GM12878 (cell line): ENCODE measurements at regions not wholly inside any gene's neighbourhood (a gene's known extent, or its start where the extent isn't known, plus 50 kb on each side); places are given as distances from the start of the nearest gene placed in this dataset.
A peak's percentile ranks its signal among the peaks of the same experiment; 100 is the strongest.

Source experiments
- BMI1 ChIP-seq: fragments of 450-650 bp; IDR thresholded peaks from 2 replicates; pipeline ENCODE4 v1.6.1; 2016; ENCODE audit warnings: mild to moderate bottlenecking, moderate library complexity, borderline replicate concordance
- BRCA1 ChIP-seq: IDR thresholded peaks from 2 replicates; pipeline ENCODE4 v1.6.1; 2011; ENCODE audit warnings: low read depth, low read length, improper control_type of control experiment
- CHD4 ChIP-seq: fragments of 200-600 bp; sonication (generic); IDR thresholded peaks from 2 replicates; pipeline ENCODE4 v1.6.1; 2016; ENCODE audit warnings: mild to moderate bottlenecking
- DPF2 ChIP-seq: fragments of 450-650 bp; IDR thresholded peaks from 2 replicates; pipeline ENCODE4 v1.6.1; 2017; ENCODE audit warnings: mild to moderate bottlenecking
- ETV6 ChIP-seq, 2 experiments: fragments of 450-650 bp in 1 of 2; IDR thresholded peaks in 1 of 2; conservative IDR thresholded peaks in 1 of 2; 2 replicates each; pipeline ENCODE4 v1.6.1; 2014; ENCODE audit warnings: antibody characterized with exemption in 1 of 2, borderline replicate concordance in 1 of 2, low read depth in 1 of 2, mild to moderate bottlenecking in 1 of 2, moderate library complexity in 1 of 2
- IRF4 ChIP-seq: IDR thresholded peaks from 2 replicates; pipeline ENCODE4 v1.6.1; 2011; ENCODE audit warnings: low read depth, low read length
- NBN ChIP-seq: fragments of 450-650 bp; IDR thresholded peaks from 2 replicates; pipeline ENCODE4 v1.6.1; 2016
- NFXL1 ChIP-seq: fragments of 450-650 bp; IDR thresholded peaks from 2 replicates; pipeline ENCODE4 v1.6.1; 2017; ENCODE audit warnings: antibody characterized with exemption, mild to moderate bottlenecking, borderline replicate concordance
- NRF1 ChIP-seq: conservative IDR thresholded peaks from 2 replicates; pipeline ENCODE4 v1.6.1; 2011; ENCODE audit warnings: mild to moderate bottlenecking, low read depth, low read length, improper control_type of control experiment
- PAX5 ChIP-seq: IDR thresholded peaks from 2 replicates; pipeline ENCODE4 v1.6.1; 2011; ENCODE audit warnings: low read depth, low read length, borderline replicate concordance
- SREBF2 ChIP-seq: IDR thresholded peaks from 2 replicates; pipeline ENCODE4 v1.6.1; 2012; ENCODE audit warnings: mild to moderate bottlenecking, low read length
- ZNF217 ChIP-seq: fragments of 450-650 bp; IDR thresholded peaks from 2 replicates; pipeline ENCODE4 v1.6.1; 2017; ENCODE audit warnings: antibody characterized with exemption, mild to moderate bottlenecking
- TF ChIP-seq, protein P1 (sequence below): fragments of 450-650 bp; IDR thresholded peaks from 2 replicates; pipeline ENCODE4 v1.6.1; 2016; ENCODE audit warnings: mild to moderate bottlenecking
- TF ChIP-seq, protein P2 (sequence below): fragments of 450-650 bp; IDR thresholded peaks from 2 replicates; pipeline ENCODE4 v1.6.1; 2014; ENCODE audit warnings: mild to moderate bottlenecking
- TF ChIP-seq, protein P3 (sequence below): IDR thresholded peaks from 2 replicates; pipeline ENCODE4 v1.6.1; 2011; ENCODE audit warnings: borderline replicate concordance, low read depth, mild to moderate bottlenecking, moderate library complexity, low read length; ENCODE audit not compliant: insufficient read depth, poor library complexity, severe bottlenecking
- TF ChIP-seq, protein P4 (sequence below): IDR thresholded peaks from 2 replicates; pipeline ENCODE4 v1.6.1; 2012; ENCODE audit warnings: mild to moderate bottlenecking, low read depth, low read length
- TF ChIP-seq, protein P5 (sequence below): fragments of 150-350 bp; IDR thresholded peaks from 2 replicates; pipeline ENCODE4 v1.6.1; 2014; ENCODE audit warnings: mild to moderate bottlenecking, low read depth, low read length

DNA sequence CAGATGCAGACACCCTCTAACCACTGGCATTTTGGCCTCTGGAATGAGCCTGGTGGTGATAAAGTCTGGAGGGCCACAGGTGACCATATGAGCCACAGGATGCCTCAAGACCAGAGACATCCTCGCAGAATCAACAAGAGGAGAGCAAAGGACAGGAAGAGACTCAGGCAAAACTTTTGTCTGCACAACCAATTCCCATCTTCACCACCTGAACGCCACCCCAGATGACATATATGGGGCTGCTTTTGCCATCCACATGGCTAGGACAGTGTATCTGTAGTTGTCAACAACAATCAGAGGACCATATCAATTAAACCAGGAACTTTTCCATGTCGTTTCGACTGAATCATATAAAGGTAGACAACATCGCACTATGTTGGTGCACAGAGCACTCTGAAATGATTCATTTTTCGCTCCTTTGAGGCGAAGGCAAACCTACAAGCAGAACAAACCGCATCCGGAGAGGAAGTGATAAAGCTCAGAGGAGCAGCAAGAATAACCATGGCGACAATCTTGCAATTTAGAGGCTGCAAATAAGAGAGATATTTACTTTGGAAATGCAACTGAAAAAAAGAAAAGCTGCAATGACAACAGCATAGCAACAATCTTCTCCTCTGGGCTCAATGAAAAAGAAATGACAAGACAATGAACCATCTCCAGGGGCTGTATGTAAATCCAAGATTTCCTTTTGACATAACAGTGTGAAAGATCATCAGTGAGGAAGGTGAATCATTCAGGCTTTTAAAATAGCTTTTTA is 204.5 kb downstream of the ARL4C start (continued):
- TF ChIP-seq, protein P1, sequence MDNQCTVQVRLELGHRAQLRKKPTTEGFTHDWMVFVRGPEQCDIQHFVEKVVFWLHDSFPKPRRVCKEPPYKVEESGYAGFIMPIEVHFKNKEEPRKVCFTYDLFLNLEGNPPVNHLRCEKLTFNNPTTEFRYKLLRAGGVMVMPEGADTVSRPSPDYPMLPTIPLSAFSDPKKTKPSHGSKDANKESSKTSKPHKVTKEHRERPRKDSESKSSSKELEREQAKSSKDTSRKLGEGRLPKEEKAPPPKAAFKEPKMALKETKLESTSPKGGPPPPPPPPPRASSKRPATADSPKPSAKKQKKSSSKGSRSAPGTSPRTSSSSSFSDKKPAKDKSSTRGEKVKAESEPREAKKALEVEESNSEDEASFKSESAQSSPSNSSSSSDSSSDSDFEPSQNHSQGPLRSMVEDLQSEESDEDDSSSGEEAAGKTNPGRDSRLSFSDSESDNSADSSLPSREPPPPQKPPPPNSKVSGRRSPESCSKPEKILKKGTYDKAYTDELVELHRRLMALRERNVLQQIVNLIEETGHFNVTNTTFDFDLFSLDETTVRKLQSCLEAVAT: no peak
- TF ChIP-seq NBN (0 out of 2 replicates have a peak, but pooled peaks have one; percentile 40), ETV6 (conservative IDR thresholded peaks at IDR 0.05 in 1 of 2, IDR thresholded peaks at IDR 0.05 in 1 of 2; ENCODE audit: borderline replicate concordance in 1 of 2, low read depth in 1 of 2) (no peak), NRF1 (no peak), DPF2 (0 out of 2 replicates have a peak, but pooled peaks have one; percentile 42), BMI1 (peak; percentile 57; the same call in 1 of the 2 replicates), IRF4 (no peak), BRCA1 (no peak), SREBF2 (no peak), CHD4 (no peak), PAX5 (peak; percentile 83), ZNF217 (peak; percentile 25; the same call in 1 of the 2 replicates), NFXL1 (no peak)
- TF ChIP-seq, protein P2, sequence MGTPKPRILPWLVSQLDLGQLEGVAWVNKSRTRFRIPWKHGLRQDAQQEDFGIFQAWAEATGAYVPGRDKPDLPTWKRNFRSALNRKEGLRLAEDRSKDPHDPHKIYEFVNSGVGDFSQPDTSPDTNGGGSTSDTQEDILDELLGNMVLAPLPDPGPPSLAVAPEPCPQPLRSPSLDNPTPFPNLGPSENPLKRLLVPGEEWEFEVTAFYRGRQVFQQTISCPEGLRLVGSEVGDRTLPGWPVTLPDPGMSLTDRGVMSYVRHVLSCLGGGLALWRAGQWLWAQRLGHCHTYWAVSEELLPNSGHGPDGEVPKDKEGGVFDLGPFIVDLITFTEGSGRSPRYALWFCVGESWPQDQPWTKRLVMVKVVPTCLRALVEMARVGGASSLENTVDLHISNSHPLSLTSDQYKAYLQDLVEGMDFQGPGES: no peak
- TF ChIP-seq, protein P3, sequence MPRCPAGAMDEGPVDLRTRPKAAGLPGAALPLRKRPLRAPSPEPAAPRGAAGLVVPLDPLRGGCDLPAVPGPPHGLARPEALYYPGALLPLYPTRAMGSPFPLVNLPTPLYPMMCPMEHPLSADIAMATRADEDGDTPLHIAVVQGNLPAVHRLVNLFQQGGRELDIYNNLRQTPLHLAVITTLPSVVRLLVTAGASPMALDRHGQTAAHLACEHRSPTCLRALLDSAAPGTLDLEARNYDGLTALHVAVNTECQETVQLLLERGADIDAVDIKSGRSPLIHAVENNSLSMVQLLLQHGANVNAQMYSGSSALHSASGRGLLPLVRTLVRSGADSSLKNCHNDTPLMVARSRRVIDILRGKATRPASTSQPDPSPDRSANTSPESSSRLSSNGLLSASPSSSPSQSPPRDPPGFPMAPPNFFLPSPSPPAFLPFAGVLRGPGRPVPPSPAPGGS: no peak
- TF ChIP-seq, protein P4, sequence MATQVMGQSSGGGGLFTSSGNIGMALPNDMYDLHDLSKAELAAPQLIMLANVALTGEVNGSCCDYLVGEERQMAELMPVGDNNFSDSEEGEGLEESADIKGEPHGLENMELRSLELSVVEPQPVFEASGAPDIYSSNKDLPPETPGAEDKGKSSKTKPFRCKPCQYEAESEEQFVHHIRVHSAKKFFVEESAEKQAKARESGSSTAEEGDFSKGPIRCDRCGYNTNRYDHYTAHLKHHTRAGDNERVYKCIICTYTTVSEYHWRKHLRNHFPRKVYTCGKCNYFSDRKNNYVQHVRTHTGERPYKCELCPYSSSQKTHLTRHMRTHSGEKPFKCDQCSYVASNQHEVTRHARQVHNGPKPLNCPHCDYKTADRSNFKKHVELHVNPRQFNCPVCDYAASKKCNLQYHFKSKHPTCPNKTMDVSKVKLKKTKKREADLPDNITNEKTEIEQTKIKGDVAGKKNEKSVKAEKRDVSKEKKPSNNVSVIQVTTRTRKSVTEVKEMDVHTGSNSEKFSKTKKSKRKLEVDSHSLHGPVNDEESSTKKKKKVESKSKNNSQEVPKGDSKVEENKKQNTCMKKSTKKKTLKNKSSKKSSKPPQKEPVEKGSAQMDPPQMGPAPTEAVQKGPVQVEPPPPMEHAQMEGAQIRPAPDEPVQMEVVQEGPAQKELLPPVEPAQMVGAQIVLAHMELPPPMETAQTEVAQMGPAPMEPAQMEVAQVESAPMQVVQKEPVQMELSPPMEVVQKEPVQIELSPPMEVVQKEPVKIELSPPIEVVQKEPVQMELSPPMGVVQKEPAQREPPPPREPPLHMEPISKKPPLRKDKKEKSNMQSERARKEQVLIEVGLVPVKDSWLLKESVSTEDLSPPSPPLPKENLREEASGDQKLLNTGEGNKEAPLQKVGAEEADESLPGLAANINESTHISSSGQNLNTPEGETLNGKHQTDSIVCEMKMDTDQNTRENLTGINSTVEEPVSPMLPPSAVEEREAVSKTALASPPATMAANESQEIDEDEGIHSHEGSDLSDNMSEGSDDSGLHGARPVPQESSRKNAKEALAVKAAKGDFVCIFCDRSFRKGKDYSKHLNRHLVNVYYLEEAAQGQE: no peak
- TF ChIP-seq, protein P5, sequence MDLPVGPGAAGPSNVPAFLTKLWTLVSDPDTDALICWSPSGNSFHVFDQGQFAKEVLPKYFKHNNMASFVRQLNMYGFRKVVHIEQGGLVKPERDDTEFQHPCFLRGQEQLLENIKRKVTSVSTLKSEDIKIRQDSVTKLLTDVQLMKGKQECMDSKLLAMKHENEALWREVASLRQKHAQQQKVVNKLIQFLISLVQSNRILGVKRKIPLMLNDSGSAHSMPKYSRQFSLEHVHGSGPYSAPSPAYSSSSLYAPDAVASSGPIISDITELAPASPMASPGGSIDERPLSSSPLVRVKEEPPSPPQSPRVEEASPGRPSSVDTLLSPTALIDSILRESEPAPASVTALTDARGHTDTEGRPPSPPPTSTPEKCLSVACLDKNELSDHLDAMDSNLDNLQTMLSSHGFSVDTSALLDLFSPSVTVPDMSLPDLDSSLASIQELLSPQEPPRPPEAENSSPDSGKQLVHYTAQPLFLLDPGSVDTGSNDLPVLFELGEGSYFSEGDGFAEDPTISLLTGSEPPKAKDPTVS: no peak
